Peyer's patch (tissue), 4 donors: ENCODE measurements at regions not wholly inside any gene's neighbourhood (a gene's known extent, or its start where the extent isn't known, plus 50 kb on each side); places are given as distances from the start of the nearest gene placed in this dataset.

Experiments used
- DNase-seq, 3 donors: peaks; one replicate each; pipeline ENCODE4 v3.0.0-alpha.2; 2017 to 2019
- H3K27ac ChIP-seq, 4 donors: fragments of 200-600 bp; sonication (generic); one replicate each; pipeline ENCODE4 v1.5.1; 2016 to 2019
- H3K27me3 ChIP-seq, 2 donors: fragments of 200-600 bp; sonication (generic); one replicate each; pipeline ENCODE4 v1.5.1; 2019
- H3K36me3 ChIP-seq, 3 donors: fragments of 200-600 bp; sonication (generic); one replicate each; pipeline ENCODE4 v1.5.1; 2016 to 2019
- H3K4me1 ChIP-seq, 4 donors: fragments of 200-600 bp; sonication (generic); one replicate each; pipeline ENCODE4 v1.5.1; 2016 to 2019
- H3K4me3 ChIP-seq, 4 donors: fragments of 200-600 bp; sonication (generic); 1 replicate in 3 of 4; 2 replicates in 1 of 4; pipeline ENCODE4 v1.5.1; 2016 to 2019; ENCODE audit warnings: mild to moderate bottlenecking in 1 of 4
- H3K9me3 ChIP-seq, 4 donors: fragments of 200-600 bp; sonication (generic); one replicate each; pipeline ENCODE4 v1.5.1; 2016 to 2019; ENCODE audit warnings: mild to moderate bottlenecking in 1 of 4
- CTCF ChIP-seq, 6 experiments: fragments of 450-650 bp in 4 of 6; fragments of 200-600 bp in 2 of 6; sonication (generic) in 1 of 6; IDR thresholded peaks; one replicate each; pipeline ENCODE4 v1.5.1; 2017 to 2019; ENCODE audit warnings: antibody characterized with exemption in 6 of 6, mild to moderate bottlenecking in 3 of 6, moderate library complexity in 1 of 6
- POLR2A ChIP-seq, 2 donors: fragments of 450-650 bp; IDR thresholded peaks; one replicate each; pipeline ENCODE4 v1.5.1; 2017; ENCODE audit warnings: antibody characterized with exemption in 2 of 2, mild to moderate bottlenecking in 2 of 2, moderate library complexity in 2 of 2

GRCh38 chr4:166622425-166622977, 611.8 kb downstream of the SPOCK3 start:
- no peaks in the 10 kb centered on the region for H3K36me3 ChIP-seq
- TF ChIP-seq CTCF (IDR thresholded peaks at IDR 0.05) (no peak), POLR2A (IDR thresholded peaks at IDR 0.05) (no peak)
- no peaks in the 10 kb centered on the region for H3K4me1 ChIP-seq
- no peak overlapping the region for H3K4me3 ChIP-seq
- H3K27me3 ChIP-seq, result no peaks in the 10 kb centered on the region
- DNase-seq, result no peak
- H3K9me3 ChIP-seq, result no peaks in the 10 kb centered on the region
- no peak overlapping the region for H3K27ac ChIP-seq

GRCh38 chr4:166625018-166625637, 609.2 kb downstream of the SPOCK3 start:
- no peaks in the 10 kb centered on the region for H3K9me3 ChIP-seq
- H3K36me3 ChIP-seq, result no peaks in the 10 kb centered on the region
- no peaks in the 10 kb centered on the region for H3K4me1 ChIP-seq
- DNase-seq, result no peak
- H3K27ac ChIP-seq, result no peak overlapping the region
- H3K27me3 ChIP-seq, result no peaks in the 10 kb centered on the region
- TF ChIP-seq CTCF (IDR thresholded peaks at IDR 0.05), result no peak
- no peak overlapping the region for H3K4me3 ChIP-seq

GRCh38 chr4:166628454-166628853, 605.8 kb downstream of the SPOCK3 start:
- H3K4me1 ChIP-seq, result no peaks in the 10 kb centered on the region
- H3K4me3 ChIP-seq, result no peak overlapping the region
- no peaks in the 10 kb centered on the region for H3K9me3 ChIP-seq
- no peak for DNase-seq
- TF ChIP-seq POLR2A (IDR thresholded peaks at IDR 0.05) (no peak), CTCF (IDR thresholded peaks at IDR 0.05) (no peak)
- no peaks in the 10 kb centered on the region for H3K36me3 ChIP-seq
- no peaks in the 10 kb centered on the region for H3K27me3 ChIP-seq
- no peak overlapping the region for H3K27ac ChIP-seq

- peaks cover 0 to 5% (median 0%) of the 10 kb centered on the region in 4 donors for H3K9me3 ChIP-seq
- H3K36me3 ChIP-seq, result no peaks in the 10 kb centered on the region
- no peaks in the 10 kb centered on the region for H3K27me3 ChIP-seq
- no peaks in the 10 kb centered on the region for H3K4me1 ChIP-seq
- H3K27ac ChIP-seq, result no peak overlapping the region
- TF ChIP-seq POLR2A (IDR thresholded peaks at IDR 0.05), result no peak
- no peak for TF ChIP-seq CTCF (IDR thresholded peaks at IDR 0.05)
- no peak for DNase-seq
- no peak overlapping the region for H3K4me3 ChIP-seq
Measured at GRCh38 chr4:166635367-166635766, 598.9 kb downstream of the SPOCK3 start.

GRCh38 chr4:166637816-166638215, 596.5 kb downstream of the SPOCK3 start:
- Histone ChIP-seq H3K27me3 (no peaks in the 10 kb centered on the region), H3K27ac (no peak overlapping the region), H3K4me1 (no peaks in the 10 kb centered on the region), H3K9me3 (peaks cover 0 to 5% (median 0%) of the 10 kb centered on the region in 4 donors), H3K4me3 (no peak overlapping the region), H3K36me3 (no peaks in the 10 kb centered on the region)
- TF ChIP-seq POLR2A (IDR thresholded peaks at IDR 0.05) (no peak), CTCF (IDR thresholded peaks at IDR 0.05) (no peak)
- DNase-seq, result no peak
